ENCODE measurements at regions not wholly inside any gene's neighbourhood (a gene's known extent, or its start where the extent isn't known, plus 50 kb on each side); places are given as distances from the start of the nearest gene placed in this dataset.

GRCh38 chr12:115384391-115384790 is 700.4 kb upstream of the TBX3 start:
- no peaks in the 10 kb centered on the region for H3K36me3 ChIP-seq (replicated peaks in 1 of 2; ENCODE audit: control insufficient read depth in 1 of 2, insufficient read depth in 2 of 2, low read length in 2 of 2)

GRCh38 chr12:115383668-115384067 is 699.7 kb upstream of the TBX3 start:
- Histone ChIP-seq H3K9ac (ENCODE audit: insufficient read depth, low read length, poor library complexity, severe bottlenecking) (no peak overlapping the region), H3K9me3 (replicated peaks in 1 of 2; ENCODE audit: control insufficient read depth in 1 of 2, insufficient read depth in 1 of 2, low read length in 2 of 2) (no peaks in the 10 kb centered on the region), H2AFZ (ENCODE audit: insufficient read depth, low read depth, low read length, poor library complexity, severe bottlenecking) (no peak overlapping the region), H3K79me2 (ENCODE audit: insufficient read depth, low read length) (no peaks in the 10 kb centered on the region), H4K20me1 (ENCODE audit: insufficient read depth, low read length) (no peaks in the 10 kb centered on the region), H3K27me3 (ENCODE audit: control insufficient read depth in 2 of 2, insufficient read depth in 2 of 2, low read length in 2 of 2) (no peaks in the 10 kb centered on the region), H3K36me3 (replicated peaks in 1 of 2; ENCODE audit: control insufficient read depth in 1 of 2, insufficient read depth in 2 of 2, low read length in 2 of 2) (no peaks in the 10 kb centered on the region), H3K27ac (ENCODE audit: low read depth in 1 of 2, low read length in 2 of 2) (no peak overlapping the region), H3K4me1 (ENCODE audit: control insufficient read depth in 1 of 2, insufficient read depth in 2 of 2, low read length in 2 of 2) (peaks cover 0 to 10% of the 10 kb centered on the region in 2 donors), H3K4me3 (replicated peaks in 1 of 3; ENCODE audit: low read depth in 2 of 3, low read length in 3 of 3) (no peak overlapping the region), H3K4me2 (replicated peaks; ENCODE audit: extremely low read depth, low read length, poor library complexity, severe bottlenecking) (no peak overlapping the region)
- DNase-seq = no peak
- WGBS (ENCODE audit: insufficient coverage) = 95% methylated on average over 4 of the region's 7 CpGs
- Mint-ChIP-seq H3K27me3 (ENCODE audit: low read depth in 3 of 3) (peaks cover 2 to 7% (median 3%) of the 10 kb centered on the region in 3 donors), H3K9me3 (peaks cover 0 to 5% (median 0%) of the 10 kb centered on the region in 7 donors), H3K27ac (no peak overlapping the region), H3K36me3 (no peaks in the 10 kb centered on the region), H3K4me3 (no peak overlapping the region), H3K4me1 (peaks cover 13% of the 10 kb centered on the region)
- no peak for TF ChIP-seq CTCF (IDR thresholded peaks at IDR 0.05)
- intact Hi-C loops (cut with micrococcal nuclease) = no loop called here

More at GRCh38 chr12:115384391-115384790, 700.4 kb upstream of the TBX3 start:
- Histone ChIP-seq H4K20me1 (ENCODE audit: insufficient read depth, low read length) (no peaks in the 10 kb centered on the region), H2AFZ (ENCODE audit: insufficient read depth, low read depth, low read length, poor library complexity, severe bottlenecking) (no peak overlapping the region), H3K27me3 (ENCODE audit: control insufficient read depth in 2 of 2, insufficient read depth in 2 of 2, low read length in 2 of 2) (no peaks in the 10 kb centered on the region), H3K79me2 (ENCODE audit: insufficient read depth, low read length) (no peaks in the 10 kb centered on the region), H3K4me2 (replicated peaks; ENCODE audit: extremely low read depth, low read length, poor library complexity, severe bottlenecking) (no peak overlapping the region), H3K9ac (ENCODE audit: insufficient read depth, low read length, poor library complexity, severe bottlenecking) (no peak overlapping the region), H3K4me1 (ENCODE audit: control insufficient read depth in 1 of 2, insufficient read depth in 2 of 2, low read length in 2 of 2) (peaks cover 0 to 10% of the 10 kb centered on the region in 2 donors), H3K27ac (ENCODE audit: low read depth in 1 of 2, low read length in 2 of 2) (no peak overlapping the region), H3K9me3 (replicated peaks in 1 of 2; ENCODE audit: control insufficient read depth in 1 of 2, insufficient read depth in 1 of 2, low read length in 2 of 2) (no peaks in the 10 kb centered on the region), H3K4me3 (replicated peaks in 1 of 3; ENCODE audit: low read depth in 2 of 3, low read length in 3 of 3) (no peak overlapping the region)
- H3K4me3 Mint-ChIP-seq = no peak overlapping the region
- H3K9me3 Mint-ChIP-seq = peaks cover 0 to 5% (median 0%) of the 10 kb centered on the region in 7 donors
- H3K27ac Mint-ChIP-seq = no peak overlapping the region
- H3K36me3 Mint-ChIP-seq = no peaks in the 10 kb centered on the region
- 79% methylated on average over 2 of the region's 5 CpGs for WGBS (ENCODE audit: insufficient coverage)
- no peak for TF ChIP-seq CTCF (IDR thresholded peaks at IDR 0.05)
- H3K4me1 Mint-ChIP-seq = peaks cover 13% of the 10 kb centered on the region
- intact Hi-C loops (cut with micrococcal nuclease) = no loop called here
- peaks cover 2 to 7% (median 2%) of the 10 kb centered on the region in 3 donors for H3K27me3 Mint-ChIP-seq (ENCODE audit: low read depth in 3 of 3)
- no peak for DNase-seq
